Urinary bladder (tissue), 3 donors: ENCODE measurements at regions not wholly inside any gene's neighbourhood (a gene's known extent, or its start where the extent isn't known, plus 50 kb on each side); places are given as distances from the start of the nearest gene placed in this dataset.
"Not testable (repeated sequence)": the region's sequence is repeated elsewhere in the genome, so short reads cannot be mapped to it uniquely, and the experiment has no call there.

Source experiments
- DNase-seq: peaks from one replicate; pipeline ENCODE4 v3.0.0-alpha.2; 2015; ENCODE audit errors: extremely low spot score
- H3K27ac ChIP-seq: one replicate; pipeline ENCODE4 v1.5.1; 2013; ENCODE audit warnings: low read depth, mild to moderate bottlenecking, moderate library complexity
- H3K36me3 ChIP-seq: one replicate; pipeline ENCODE4 v1.6.1; 2013; ENCODE audit warnings: mild to moderate bottlenecking, moderate library complexity; ENCODE audit not compliant: insufficient read depth
- H3K4me1 ChIP-seq: one replicate; pipeline ENCODE4 v1.6.1; 2013; ENCODE audit warnings: mild to moderate bottlenecking, moderate library complexity; ENCODE audit not compliant: insufficient read depth
- H3K4me3 ChIP-seq: one replicate; pipeline ENCODE4 v1.5.1; 2013; ENCODE audit warnings: low read depth, low read length
- WGBS: extraction: QIAGEN DNeasy Blood & Tissue Kit; methylation state at CpG from one replicate; pipeline ENCODE4 v1.1.7; 2013; 5-methylcytosine and 5-hydroxymethylcytosine counted together
- donor health status: healthy with polysubstance abuse.
- donor health status: healthy.

DNA sequence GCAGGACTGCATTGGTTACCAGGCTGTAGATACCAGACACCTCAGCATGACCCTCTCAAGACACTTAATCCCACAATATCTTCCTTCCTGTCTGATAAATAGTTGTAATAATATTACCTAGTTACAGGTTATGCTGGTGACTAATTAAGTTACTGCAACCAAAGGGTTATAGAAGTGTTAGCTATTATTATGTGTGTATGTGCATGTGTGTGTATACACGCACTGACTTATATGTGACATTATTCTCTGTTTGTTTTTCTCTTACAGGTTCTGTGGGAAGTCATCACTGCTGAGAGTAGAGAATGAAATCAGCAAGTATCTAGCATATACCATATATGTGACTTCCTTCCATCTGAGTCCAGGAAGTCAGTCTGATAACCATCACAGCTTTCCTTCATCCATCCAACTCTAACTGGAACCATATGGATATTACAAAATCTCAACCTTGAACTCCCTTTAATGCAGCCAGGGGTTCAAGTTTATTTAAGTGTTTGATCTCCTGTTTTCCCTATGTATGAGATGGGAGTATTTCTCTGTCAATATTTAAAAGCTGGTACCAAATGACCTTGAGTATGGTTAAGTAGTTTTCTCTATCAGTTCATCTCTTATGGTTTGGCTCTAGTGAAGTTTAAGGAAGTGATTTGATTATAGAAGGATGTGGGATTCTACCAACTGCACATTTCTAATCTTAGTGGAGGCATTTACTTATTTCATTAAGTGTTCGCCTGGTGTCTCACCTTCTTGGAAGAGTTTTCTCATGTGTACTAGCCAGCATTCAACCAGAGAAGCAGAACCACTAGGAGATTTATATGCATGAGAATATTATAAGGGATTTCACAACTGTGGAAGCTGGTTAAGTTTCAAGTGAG, 313.2 kb downstream of the HIVEP2 start:
- Histone ChIP-seq H3K4me3 (no peak overlapping the region), H3K27ac (no peak overlapping the region), H3K4me1 (no peaks in the 10 kb centered on the region), H3K36me3 (no peaks in the 10 kb centered on the region)
- DNase-seq = no peak
- 75% methylated on average over 2 of the region's 2 CpGs for WGBS

- Histone ChIP-seq H3K36me3 (no peaks in the 10 kb centered on the region), H3K4me1 (no peaks in the 10 kb centered on the region), H3K4me3 (no peak overlapping the region), H3K27ac (no peak overlapping the region)
- DNase-seq = no peak
Measured at GRCh38 chr6:142633317-142633716, 311.7 kb downstream of the HIVEP2 start.

DNA sequence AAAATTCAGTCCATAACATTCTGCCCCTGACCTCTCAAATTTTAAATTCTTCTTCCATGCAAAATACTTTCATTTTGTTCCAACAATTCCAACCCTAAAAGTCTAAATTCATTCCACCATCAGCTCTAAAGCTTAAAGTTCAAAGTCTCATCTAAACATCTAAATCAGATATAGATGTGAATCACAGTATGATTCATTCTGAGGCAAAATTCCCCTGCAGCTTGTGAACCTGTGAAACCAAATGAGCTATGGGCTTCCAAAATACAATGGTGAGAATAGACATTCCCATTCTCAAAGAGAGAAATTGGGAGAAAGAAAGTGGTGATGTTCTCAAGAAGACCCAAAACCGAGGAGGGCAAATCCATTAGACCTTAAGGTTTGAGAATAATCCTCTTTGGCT, 309.8 kb downstream of the HIVEP2 start:
- no peaks in the 10 kb centered on the region for H3K4me1 ChIP-seq
- 93% methylated on average over 1 of the region's 1 CpG for WGBS
- no peaks in the 10 kb centered on the region for H3K36me3 ChIP-seq
- H3K4me3 ChIP-seq = no peak overlapping the region
- no peak overlapping the region for H3K27ac ChIP-seq
- DNase-seq = no peak

DNA sequence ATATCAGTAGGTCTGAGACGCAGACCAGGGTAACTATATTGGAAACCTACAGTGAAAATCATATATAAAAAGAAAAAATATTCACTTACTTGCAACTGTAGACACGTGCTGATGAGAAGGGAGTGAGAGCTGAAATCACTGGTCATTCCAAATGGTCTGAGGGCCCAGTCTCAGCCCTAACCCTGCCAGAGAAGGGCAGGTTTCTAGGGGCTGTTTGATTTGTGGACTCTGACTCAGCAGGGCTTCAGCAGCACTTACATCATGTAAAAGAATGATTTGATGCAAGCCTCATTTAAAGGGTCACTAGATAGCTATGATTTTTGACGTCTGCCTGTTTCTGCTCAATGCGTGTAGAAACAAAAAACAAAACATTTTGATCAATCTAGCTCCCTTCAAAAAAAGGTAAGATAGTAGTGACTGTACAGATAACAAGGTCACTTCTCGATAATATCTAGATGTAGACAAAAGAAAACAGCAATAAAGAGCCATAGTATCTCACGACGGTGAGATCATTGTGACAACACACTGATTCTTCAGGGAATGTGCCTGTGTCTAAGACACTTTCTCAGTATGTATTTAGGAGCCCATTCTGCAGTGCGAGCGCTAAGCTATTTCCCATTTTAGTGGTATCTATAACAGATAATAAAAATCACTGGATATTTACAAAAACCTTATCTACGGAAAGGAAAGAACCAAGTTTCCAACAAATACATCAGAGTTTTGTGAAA, 307.2 kb downstream of the HIVEP2 start:
- DNase-seq = no peak
- no peak overlapping the region for H3K4me3 ChIP-seq

GRCh38 chr6:142642651-142643050, 302.3 kb downstream of the HIVEP2 start:
- H3K27ac ChIP-seq = no peak overlapping the region
- H3K36me3 ChIP-seq = no peaks in the 10 kb centered on the region
- no peak overlapping the region for H3K4me3 ChIP-seq
- WGBS = 89% methylated on average over 1 of the region's 1 CpG
- no peaks in the 10 kb centered on the region for H3K4me1 ChIP-seq
- no peak for DNase-seq

More for the DNA sequence above, 307.2 kb downstream of the HIVEP2 start:
- Histone ChIP-seq H3K36me3 (no peaks in the 10 kb centered on the region), H3K27ac (no peak overlapping the region), H3K4me1 (no peaks in the 10 kb centered on the region)
- WGBS = 70% methylated on average over 10 of the region's 10 CpGs

DNA sequence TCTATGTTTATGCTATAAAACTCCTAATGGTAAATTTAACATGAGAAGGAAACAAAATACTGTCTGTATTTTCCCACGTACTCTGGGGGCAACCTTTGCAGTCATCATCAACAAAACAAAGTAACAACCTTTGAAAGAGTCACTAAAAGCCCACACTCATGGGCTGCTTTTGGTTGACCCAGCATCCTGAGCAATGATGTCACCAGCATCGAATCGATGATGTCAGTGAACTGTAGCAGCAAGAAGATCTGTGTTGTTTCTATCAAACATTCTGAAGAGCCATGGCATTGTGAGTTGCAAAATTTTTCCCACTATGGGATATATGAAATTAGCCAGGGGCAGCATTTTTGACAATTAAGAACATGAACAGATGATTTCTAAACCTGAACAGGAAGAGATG, 300.1 kb downstream of the HIVEP2 start:
- H3K27ac ChIP-seq = no peak overlapping the region
- H3K4me1 ChIP-seq = no peaks in the 10 kb centered on the region
- WGBS = 75% methylated on average over 3 of the region's 3 CpGs
- no peaks in the 10 kb centered on the region for H3K36me3 ChIP-seq
- H3K4me3 ChIP-seq = no peak overlapping the region
- DNase-seq = no peak

GRCh38 chr6:142645663-142646062, 299.3 kb downstream of the HIVEP2 start:
- Histone ChIP-seq H3K4me3 (no peak overlapping the region), H3K36me3 (no peaks in the 10 kb centered on the region), H3K4me1 (no peaks in the 10 kb centered on the region), H3K27ac (no peak overlapping the region)
- WGBS = 93% methylated on average over 2 of the region's 2 CpGs
- DNase-seq = no peak

DNA sequence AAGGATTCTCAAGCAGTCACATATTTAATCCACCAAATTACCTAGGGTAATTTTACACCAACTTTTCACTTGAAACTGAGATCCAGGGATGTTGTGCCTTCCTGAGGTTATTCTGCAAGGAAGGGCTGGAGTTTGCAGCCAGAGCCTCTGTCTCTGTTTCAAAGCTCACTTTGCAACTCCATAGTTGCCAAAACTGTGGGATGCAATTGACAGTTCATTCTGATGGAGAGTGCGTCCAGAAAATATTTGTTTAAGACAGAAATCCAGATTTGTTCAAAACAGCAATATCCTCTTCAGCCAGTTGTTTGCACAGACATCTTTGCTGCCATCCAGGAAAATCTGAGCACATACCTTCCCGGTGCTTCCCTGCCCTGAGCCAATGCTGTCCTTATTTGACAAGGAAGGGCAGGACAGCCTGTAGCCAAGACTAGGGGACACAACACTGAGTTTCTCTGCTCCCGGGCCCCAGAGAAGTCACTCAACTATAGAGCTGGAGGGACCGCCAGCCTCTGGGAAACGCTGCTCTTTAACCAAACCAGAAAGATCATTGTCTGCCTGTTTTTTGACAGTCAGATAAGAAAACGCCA, 297.4 kb downstream of the HIVEP2 start:
- 30% methylated on average over 6 of the region's 6 CpGs for WGBS
- DNase-seq = no peak
- no peaks in the 10 kb centered on the region for H3K36me3 ChIP-seq
- no peak overlapping the region for H3K4me3 ChIP-seq
- no peaks in the 10 kb centered on the region for H3K4me1 ChIP-seq
- no peak overlapping the region for H3K27ac ChIP-seq

DNA sequence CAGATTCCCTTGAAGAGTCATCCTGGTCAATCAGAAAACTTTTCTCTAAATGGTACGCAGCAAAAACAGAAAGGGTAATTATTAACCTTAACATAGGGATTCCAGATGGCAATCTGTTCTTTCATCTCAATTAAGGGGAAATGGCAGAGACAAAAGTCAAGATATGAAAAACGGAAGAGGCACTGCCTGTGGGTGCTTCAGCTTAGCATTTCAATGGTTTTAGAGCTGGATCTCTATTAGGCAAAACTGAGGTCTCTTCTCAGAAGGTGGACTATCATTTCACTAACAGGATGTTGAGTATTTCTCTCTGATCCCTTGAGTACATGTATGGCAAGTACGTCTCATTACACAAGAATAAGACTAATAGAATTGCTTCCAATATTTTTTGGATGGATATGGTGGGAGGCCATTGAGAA, 296.9 kb downstream of the HIVEP2 start:
- WGBS = 35% methylated on average over 3 of the region's 3 CpGs
- H3K4me3 ChIP-seq = no peak overlapping the region
- DNase-seq = no peak

GRCh38 chr6:142648526-142648925, 296.4 kb downstream of the HIVEP2 start:
- no peak overlapping the region for H3K27ac ChIP-seq
- whole genome bisulfite sequencing = 71% methylated on average over 1 of the region's 1 CpG
- H3K4me1 ChIP-seq = no peaks in the 10 kb centered on the region
- DNase-seq = no peak
- no peak overlapping the region for H3K4me3 ChIP-seq
- no peaks in the 10 kb centered on the region for H3K36me3 ChIP-seq

More for the DNA sequence above, 296.9 kb downstream of the HIVEP2 start:
- H3K27ac ChIP-seq = no peak overlapping the region
- H3K36me3 ChIP-seq = no peaks in the 10 kb centered on the region
- H3K4me1 ChIP-seq = no peaks in the 10 kb centered on the region

DNA sequence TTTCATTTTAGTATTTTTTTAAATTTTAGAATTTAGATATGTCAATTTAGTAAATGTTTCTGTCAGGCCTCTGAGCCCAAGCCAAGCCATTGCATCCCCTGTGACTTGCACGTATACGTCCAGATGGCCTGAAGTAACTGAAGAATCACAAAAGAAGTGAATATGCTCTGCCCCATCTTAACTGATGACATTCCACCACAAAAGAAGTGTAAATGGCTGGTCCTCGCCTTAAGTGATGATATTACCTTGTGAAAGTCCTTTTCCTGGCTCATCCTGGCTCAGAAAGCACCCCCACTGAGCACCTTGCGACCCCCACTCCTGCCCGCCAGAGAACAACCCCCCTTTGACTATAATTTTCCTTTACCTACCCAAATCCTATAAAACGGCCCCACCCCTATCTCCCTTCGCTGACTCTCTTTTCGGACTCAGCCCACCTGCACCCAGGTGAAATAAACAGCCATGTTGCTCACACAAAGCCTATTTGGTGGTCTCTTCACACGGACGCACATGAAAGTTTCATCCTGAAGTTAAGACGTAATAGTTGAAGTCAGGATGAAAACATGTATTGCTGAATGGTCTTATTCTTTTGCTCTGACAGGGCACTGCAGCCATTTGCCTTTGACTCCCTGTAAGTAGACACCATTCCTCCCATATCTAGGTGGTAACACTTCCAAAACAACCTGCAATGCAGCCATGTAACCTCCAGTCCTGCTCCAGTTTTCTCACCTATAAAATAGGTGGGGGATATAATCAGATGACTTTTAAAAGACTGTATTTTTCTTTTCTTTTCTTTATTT, 295.3 kb downstream of the HIVEP2 start:
- WGBS = 85% methylated on average over 9 of the region's 11 CpGs
- not testable (repeated sequence) for DNase-seq

GRCh38 chr6:142651384-142651783, 293.6 kb downstream of the HIVEP2 start:
- Histone ChIP-seq H3K36me3 (no peaks in the 10 kb centered on the region), H3K4me1 (no peaks in the 10 kb centered on the region), H3K27ac (no peak overlapping the region), H3K4me3 (no peak overlapping the region)
- WGBS = 90% methylated on average over 3 of the region's 3 CpGs
- no peak for DNase-seq

More for the DNA sequence above, 295.3 kb downstream of the HIVEP2 start:
- not testable (repeated sequence) for H3K27ac ChIP-seq, H3K4me3 ChIP-seq, H3K4me1 ChIP-seq, H3K36me3 ChIP-seq

DNA sequence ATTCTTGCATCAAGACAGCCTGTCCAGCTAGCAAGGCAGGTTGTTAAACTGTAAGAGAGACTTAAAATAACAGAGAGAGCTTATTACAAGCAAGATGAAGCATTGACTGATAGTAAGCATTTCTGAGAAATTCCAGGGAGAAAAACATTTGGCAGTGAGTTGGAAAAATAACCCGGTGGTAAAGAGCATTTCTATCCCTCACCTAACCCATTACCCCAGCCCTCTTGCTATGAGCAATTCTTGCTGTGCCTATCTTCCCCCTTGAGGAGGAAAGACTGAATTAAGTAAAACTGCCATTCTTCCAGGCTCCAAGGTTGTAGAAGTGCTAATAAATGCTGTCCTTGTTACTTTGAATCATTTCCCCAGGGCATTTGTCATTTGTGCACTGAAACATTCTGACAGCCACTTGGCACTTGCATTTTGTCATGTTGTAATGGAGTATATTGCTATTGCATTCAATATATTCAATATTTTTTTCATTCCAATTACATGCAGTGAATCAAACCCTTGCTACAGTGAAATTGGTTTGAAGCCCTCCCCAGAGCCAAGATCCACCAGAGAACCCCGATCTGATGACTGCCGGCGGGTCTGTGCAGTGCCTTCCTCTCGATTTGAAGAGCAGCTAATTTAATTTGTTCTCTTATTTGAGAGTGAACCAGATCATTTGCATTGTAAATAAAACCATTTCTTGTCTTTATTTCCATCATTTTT, 291.1 kb downstream of the HIVEP2 start:
- Histone ChIP-seq H3K27ac (no peak overlapping the region), H3K4me1 (no peaks in the 10 kb centered on the region), H3K36me3 (no peaks in the 10 kb centered on the region), H3K4me3 (no peak overlapping the region)
- no peak for DNase-seq
- 70% methylated on average over 5 of the region's 5 CpGs for WGBS
